ENCODE measurements at regions not wholly inside any gene's neighbourhood (a gene's known extent, or its start where the extent isn't known, plus 50 kb on each side); places are given as distances from the start of the nearest gene placed in this dataset.

- Histone ChIP-seq H3K9me3 (ENCODE audit: control insufficient read depth, insufficient read depth, low read length) (no peaks in the 10 kb centered on the region; the same call in none of the 2 replicates), H3K27ac (ENCODE audit: low read depth, low read length) (no peak overlapping the region), H3K27me3 (ENCODE audit: control insufficient read depth, insufficient read depth, low read length) (no peaks in the 10 kb centered on the region), H3K4me3 (ENCODE audit: low read depth, low read length) (no peak overlapping the region)
- no peak for TF ChIP-seq CTCF (IDR thresholded peaks at IDR 0.05; ENCODE audit: low read depth, low read length)
- CTCF ChIA-PET = interaction anchor here (1.4 to 1.8 kb wide), 3 partner anchors 245 to 379 kb away, joined by 4 to 10 read pairs (median 6); no protein-coding TSS in a partner anchor
- no peak for DNase-seq (ENCODE audit: low read depth, low spot score)
- POLR2A ChIA-PET = no interaction called here
These were observed 185.4 kb downstream of the RAB11FIP2 start for GRCh38 chr10:117861329-117861728.

- no peak for TF ChIP-seq CTCF (IDR thresholded peaks at IDR 0.05; ENCODE audit: low read depth, low read length)
- CTCF ChIA-PET = no interaction called here
These were observed 183.0 kb downstream of the RAB11FIP2 start for GRCh38 chr10:117863771-117864170.

GRCh38 chr10:117865945-117866344, 180.8 kb downstream of the RAB11FIP2 start:
- DNase-seq (ENCODE audit: low read depth, low spot score) = no peak
- no peaks in the 10 kb centered on the region for H3K27me3 ChIP-seq (ENCODE audit: control insufficient read depth, insufficient read depth, low read length)
- ChIA-PET CTCF (no interaction called here), POLR2A (no interaction called here)
- no peak overlapping the region for H3K4me3 ChIP-seq (ENCODE audit: low read depth, low read length)
- no peak for TF ChIP-seq CTCF (IDR thresholded peaks at IDR 0.05; ENCODE audit: low read depth, low read length)
- H3K27ac ChIP-seq (ENCODE audit: low read depth, low read length) = no peak overlapping the region
- H3K9me3 ChIP-seq (ENCODE audit: control insufficient read depth, insufficient read depth, low read length) = no peaks in the 10 kb centered on the region; the same call in 1 of the 2 replicates

More at GRCh38 chr10:117863771-117864170, 183.0 kb downstream of the RAB11FIP2 start:
- DNase-seq (ENCODE audit: low read depth, low spot score) = no peak
- Histone ChIP-seq H3K27me3 (ENCODE audit: control insufficient read depth, insufficient read depth, low read length) (no peaks in the 10 kb centered on the region), H3K4me3 (ENCODE audit: low read depth, low read length) (no peak overlapping the region), H3K9me3 (ENCODE audit: control insufficient read depth, insufficient read depth, low read length) (no peaks in the 10 kb centered on the region; the same call in 1 of the 2 replicates), H3K27ac (ENCODE audit: low read depth, low read length) (no peak overlapping the region)
- POLR2A ChIA-PET = no interaction called here

GRCh38 chr10:117868151-117868550, 178.6 kb downstream of the RAB11FIP2 start:
- ChIA-PET CTCF (no interaction called here), POLR2A (no interaction called here)
- DNase-seq (ENCODE audit: low read depth, low spot score) = no peak
- Histone ChIP-seq H3K9me3 (ENCODE audit: control insufficient read depth, insufficient read depth, low read length) (no peaks in the 10 kb centered on the region; the same call in 1 of the 2 replicates), H3K4me3 (ENCODE audit: low read depth, low read length) (no peak overlapping the region), H3K27ac (ENCODE audit: low read depth, low read length) (no peak overlapping the region), H3K27me3 (ENCODE audit: control insufficient read depth, insufficient read depth, low read length) (no peaks in the 10 kb centered on the region)
- no peak for TF ChIP-seq CTCF (IDR thresholded peaks at IDR 0.05; ENCODE audit: low read depth, low read length)

GRCh38 chr10:117875793-117876192, 170.9 kb downstream of the RAB11FIP2 start:
- H3K27ac ChIP-seq (ENCODE audit: low read depth, low read length) = no peak overlapping the region
- ChIA-PET POLR2A (no interaction called here), CTCF (no interaction called here)
- no peak for TF ChIP-seq CTCF (IDR thresholded peaks at IDR 0.05; ENCODE audit: low read depth, low read length)
- DNase-seq (ENCODE audit: low read depth, low spot score) = no peak
- H3K27me3 ChIP-seq (ENCODE audit: control insufficient read depth, insufficient read depth, low read length) = no peaks in the 10 kb centered on the region
- H3K9me3 ChIP-seq (ENCODE audit: control insufficient read depth, insufficient read depth, low read length) = no peaks in the 10 kb centered on the region; the same call in 1 of the 2 replicates
- no peak overlapping the region for H3K4me3 ChIP-seq (ENCODE audit: low read depth, low read length)

Data from AG04450 (cell line).